GM12878 (cell line): ENCODE measurements at regions not wholly inside any gene's neighbourhood (a gene's known extent, or its start where the extent isn't known, plus 50 kb on each side); places are given as distances from the start of the nearest gene placed in this dataset.

Experiments
- ATAC-seq: fragments of 200-7000 bp; cut with Tn5 transposase; 3 replicates; pipeline ENCODE4 v1.9.1; 2020; ENCODE audit warnings: mild to moderate bottlenecking, moderate library complexity
- BruUV-seq: library from RNA; stranded (reverse); fragments of 400-500 nt; replicated peaks from 2 replicates; lab custom pipeline; 2021; lab: Mats Ljungman, UMichigan
- CTCF ChIA-PET: fragments of 300-600 bp; sonication (Branson Sonifier 250); formaldehyde crosslinking; extraction: SDS; loops from one replicate; lab custom pipeline; 2021; ENCODE audit warnings: inconsistent platforms; lab: Yijun Ruan, JAX
- POLR2A ChIA-PET: fragments of 350-600 bp; formaldehyde crosslinking; extraction: SDS; loops from one replicate; lab custom pipeline; 2021; ENCODE audit warnings: inconsistent platforms; lab: Charles Lee
- RAD21 ChIA-PET: fragments of 300-600 bp; sonication (Branson Sonifier 250); formaldehyde crosslinking; loops from one replicate; lab custom pipeline; 2023; ENCODE audit warnings: antibody characterized with exemption; ENCODE audit not compliant: unreplicated experiment; lab: Charles Lee
- SMC1A ChIA-PET: fragments of 300-600 bp; sonication (Branson Sonifier 250); formaldehyde crosslinking; loops from one replicate; lab custom pipeline; 2023; ENCODE audit not compliant: unreplicated experiment, uncharacterized antibody; lab: Charles Lee
- DNase-seq: peaks from one replicate; pipeline ENCODE4 v3.0.0-alpha.2; 2011; ENCODE audit warnings: low read depth, low spot score
- FAIRE-seq: peaks from 3 replicates; lab custom pipeline; 2011; peaks lifted over from hg19 to GRCh38; lab: Jason Lieb, UNC
- H2AFZ ChIP-seq: 2 replicates; pipeline ENCODE4 v1.6.0; 2011; ENCODE audit warnings: low read depth, low read length, control low read depth; ENCODE audit not compliant: control insufficient read depth
- H3K27ac ChIP-seq: 2 replicates; pipeline ENCODE4 v1.5.1; 2011; ENCODE audit warnings: control low read depth; ENCODE audit not compliant: control insufficient read depth, insufficient read depth
- H3K27me3 ChIP-seq, 2 experiments: replicated peaks in 1 of 2; 2 replicates each; pipeline versions ENCODE4 v1.6.0 to v1.6.1; 2011; ENCODE audit warnings: low read length in 1 of 2; ENCODE audit not compliant: control insufficient read depth in 2 of 2, insufficient read depth in 2 of 2
- H3K36me3 ChIP-seq, 2 experiments: 2 replicates each; pipeline ENCODE4 v1.5.1; 2011; ENCODE audit warnings: low read length in 1 of 2; ENCODE audit not compliant: control insufficient read depth in 2 of 2, insufficient read depth in 2 of 2
- H3K4me1 ChIP-seq: 2 replicates; pipeline ENCODE4 v1.6.1; 2011; ENCODE audit warnings: mild to moderate bottlenecking, low read length, moderate library complexity, mixed read lengths; ENCODE audit not compliant: control insufficient read depth, insufficient read depth
- H3K4me2 ChIP-seq: 2 replicates; pipeline ENCODE4 v1.6.0; 2011; ENCODE audit warnings: control low read depth; ENCODE audit not compliant: control insufficient read depth, insufficient read depth
- H3K4me3 ChIP-seq: fragments of 200-600 bp; sonication (generic); 2 replicates; pipeline ENCODE4 v1.5.1; 2016
- H3K79me2 ChIP-seq: 2 replicates; pipeline ENCODE4 v1.6.0; 2011; ENCODE audit warnings: low read length; ENCODE audit not compliant: control insufficient read depth, insufficient read depth
- H3K9ac ChIP-seq: 2 replicates; pipeline ENCODE4 v1.8.0; 2011; ENCODE audit warnings: low read length, control low read depth, mixed read lengths; ENCODE audit not compliant: control insufficient read depth, insufficient read depth
- H3K9me3 ChIP-seq: replicated peaks from 3 replicates; pipeline ENCODE4 v1.5.1; 2011; ENCODE audit warnings: mild to moderate bottlenecking, low read length; ENCODE audit not compliant: control insufficient read depth, insufficient read depth
- H4K20me1 ChIP-seq: 2 replicates; pipeline ENCODE4 v1.6.0; 2011; ENCODE audit not compliant: control insufficient read depth, insufficient read depth
- CTCF ChIP-seq, 3 experiments: IDR thresholded peaks in 2 of 3; conservative IDR thresholded peaks in 1 of 3; 2 replicates each; pipeline ENCODE4 v1.5.1; 2011; ENCODE audit warnings: low read depth in 3 of 3, low read length in 3 of 3, mild to moderate bottlenecking in 3 of 3, control low read depth in 2 of 3, moderate library complexity in 2 of 3, inconsistent platforms in 1 of 3, mixed read lengths in 1 of 3; ENCODE audit not compliant: control insufficient read depth in 2 of 3, insufficient read depth in 1 of 3; ENCODE audit errors: extremely low read depth in 1 of 3
- HDAC6 ChIP-seq: fragments of 200-600 bp; sonication (generic); IDR thresholded peaks from one replicate; pipeline ENCODE4 v1.8.0; 2017; ENCODE audit warnings: antibody characterized with exemption; ENCODE audit not compliant: unreplicated experiment
- MTA3 ChIP-seq: IDR thresholded peaks from 2 replicates; pipeline ENCODE4 v1.6.1; 2012; ENCODE audit warnings: low read length, inconsistent platforms, borderline replicate concordance
- NBN ChIP-seq: fragments of 450-650 bp; IDR thresholded peaks from 2 replicates; pipeline ENCODE4 v1.6.1; 2016
- NR2F1 ChIP-seq: fragments of 450-650 bp; conservative IDR thresholded peaks from 2 replicates; pipeline ENCODE4 v1.6.1; 2017; ENCODE audit warnings: mild to moderate bottlenecking
- RAD21 ChIP-seq: IDR thresholded peaks from 2 replicates; pipeline ENCODE4 v1.6.1; 2011; ENCODE audit warnings: mild to moderate bottlenecking, low read depth, low read length, moderate library complexity; ENCODE audit not compliant: insufficient read depth
- RB1 ChIP-seq: fragments of 450-650 bp; formaldehyde crosslinking; IDR thresholded peaks from 2 replicates; pipeline ENCODE4 v1.6.1; 2017; ENCODE audit warnings: mild to moderate bottlenecking, borderline replicate concordance
- RELA ChIP-seq: fragments of 450-650 bp; IDR thresholded peaks from 2 replicates; pipeline ENCODE4 v1.8.0; 2014; ENCODE audit warnings: borderline replicate concordance; ENCODE audit not compliant: partially characterized antibody
- SMC3 ChIP-seq: IDR thresholded peaks from 2 replicates; pipeline ENCODE4 v1.6.1; 2011; ENCODE audit warnings: low read length, improper control_type of control experiment, borderline replicate concordance
- STAT1 ChIP-seq: fragments of 450-650 bp; conservative IDR thresholded peaks from 2 replicates; pipeline ENCODE4 v1.6.1; 2014; ENCODE audit warnings: antibody characterized with exemption, mild to moderate bottlenecking
- ZNF207 ChIP-seq: fragments of 450-650 bp; IDR thresholded peaks from 2 replicates; pipeline ENCODE4 v1.6.1; 2014; ENCODE audit warnings: antibody characterized with exemption, mild to moderate bottlenecking, borderline replicate concordance
- ZNF384 ChIP-seq: IDR thresholded peaks from 2 replicates; pipeline ENCODE4 v1.6.1; 2012; ENCODE audit warnings: low read depth, mild to moderate bottlenecking, low read length, improper control_type of control experiment, borderline replicate concordance
- WGBS: methylation state at CpG from one replicate; pipeline ENCODE4 v1.1.6; 2016; ENCODE audit warnings: low lambda C conversion rate; ENCODE audit not compliant: insufficient replicate concordance, insufficient coverage; ENCODE audit errors: missing lambda C conversion rate; 5-methylcytosine and 5-hydroxymethylcytosine counted together
- in situ Hi-C: fragments of 300-500 bp; cut with MboI; formaldehyde crosslinking; loops from 9 replicates; pipeline ENCODE4 v1.14.3; 2018; ENCODE audit warnings: mixed read lengths
- intact Hi-C: fragments of 100-400 bp; cut with micrococcal nuclease; formaldehyde crosslinking; loops from one replicate; pipeline ENCODE4 v1.14.2; 2022; ENCODE audit not compliant: unreplicated experiment

DNA sequence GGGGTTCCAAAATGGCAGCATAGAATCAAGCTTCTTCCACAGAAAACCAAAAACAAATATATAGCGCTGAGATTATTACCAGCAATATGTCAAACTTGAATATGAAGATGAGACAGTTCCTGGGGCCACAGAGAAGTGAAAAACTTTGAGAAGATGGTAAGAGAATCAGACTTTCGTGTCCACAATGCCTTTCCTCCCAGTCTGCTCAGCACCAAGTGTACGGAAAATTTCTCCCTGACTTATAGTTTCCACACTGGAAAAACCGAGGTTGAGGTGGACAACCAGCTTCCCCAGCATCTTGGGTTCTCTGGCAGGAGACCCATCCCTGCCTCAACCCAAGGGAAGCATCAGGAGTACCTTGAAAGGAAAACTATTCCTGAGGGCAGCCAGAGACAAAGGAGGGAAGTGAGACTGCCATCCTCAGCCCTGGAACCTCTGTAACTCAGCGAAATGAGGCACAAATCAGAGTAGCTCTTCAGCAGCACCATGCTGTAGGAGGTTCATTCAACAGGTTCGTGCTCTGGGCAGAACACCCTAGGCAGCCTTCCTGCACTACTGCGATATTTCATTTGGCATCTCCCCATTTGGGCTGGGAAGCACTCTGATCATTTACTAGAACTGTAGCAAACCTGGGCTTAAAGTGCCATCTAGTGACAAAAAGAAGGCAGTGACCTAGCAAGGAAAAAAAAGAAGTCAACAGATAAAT lies 52.4 kb upstream of the CAPRIN2 start:
- RAD21 ChIA-PET: interaction anchor here (0.8 to 1.2 kb wide), 4 partner anchors 50 to 1290 kb away, joined by 3 read pairs; partner anchors contain the start of gene CAPRIN2
- TF ChIP-seq NR2F1 (no peak), RB1 (peak; percentile 44; the same call in 1 of the 2 replicates), ZNF384 (peak; percentile 59; the same call in 1 of the 2 replicates), MTA3 (no peak), SMC3 (peak; percentile 77), CTCF (IDR thresholded peaks at IDR 0.05 in 2 of 3, conservative IDR thresholded peaks at IDR 0.05 in 1 of 3; ENCODE audit: control insufficient read depth in 2 of 3, extremely low read depth in 1 of 3, insufficient read depth in 1 of 3, low read depth in 3 of 3, low read length in 3 of 3) (peak; percentile 68 to 80 (median 77)), RAD21 (peak; percentile 95), ZNF207 (no peak), NBN (0 out of 2 replicates have a peak, but pooled peaks have one; percentile 29), RELA (peak; percentile 35), HDAC6 (no peak), STAT1 (no peak)
- TF ChIP-seq, all 136 proteins: peak for 7
- DNase-seq (peak; percentile 21), ATAC-seq (peak; percentile 86), FAIRE-seq (peak; percentile 76)
- ChIA-PET CTCF (interaction anchor here (0.6 to 3.4 kb wide), 14 partner anchors 8 to 1290 kb away, joined by 3 to 17 read pairs (median 4); partner anchors contain the start of gene CAPRIN2), POLR2A (no interaction called here), SMC1A (interaction anchor here (0.5 to 4.1 kb wide), 8 partner anchors 14 to 1732 kb away, joined by 3 to 15 read pairs (median 3); partner anchors contain the start of gene CAPRIN2)
- Histone ChIP-seq H3K9me3 (no peaks in the 10 kb centered on the region), H2AFZ (no peak overlapping the region), H3K27me3 (no peaks in the 10 kb centered on the region), H3K79me2 (no peaks in the 10 kb centered on the region), H3K4me3 (no peak overlapping the region), H3K9ac (no peak overlapping the region), H3K27ac (no peak overlapping the region), H4K20me1 (no peaks in the 10 kb centered on the region), H3K4me2 (no peak overlapping the region), H3K36me3 (no peaks in the 10 kb centered on the region), H3K4me1 (no peaks in the 10 kb centered on the region)
- BruUV-seq: no TSS peak
- WGBS: 36% methylated on average over 7 of the region's 7 CpGs
- in situ Hi-C loops: loop anchor here (10.0 kb wide), 2 partner anchors 1252 to 1282 kb away; no protein-coding TSS in a partner anchor
- intact Hi-C loops: loop anchor here (2.0 to 10.0 kb wide), 6 partner anchors 52 to 1722 kb away; partner anchors contain the start of gene CAPRIN2
